Adipose tissue (tissue), 3 donors: ENCODE measurements at regions not wholly inside any gene's neighbourhood (a gene's known extent, or its start where the extent isn't known, plus 50 kb on each side); places are given as distances from the start of the nearest gene placed in this dataset.
"Not testable (repeated sequence)": the region's sequence is repeated elsewhere in the genome, so short reads cannot be mapped to it uniquely, and the experiment has no call there.

Experiments used
- H3K27ac ChIP-seq: one replicate; pipeline ENCODE4 v1.5.1; 2013; ENCODE audit warnings: low read depth, low read length
- WGBS, 3 donors: extraction: QIAGEN DNeasy Blood & Tissue Kit; methylation state at CpG; one replicate each; pipeline ENCODE4 v1.1.7; 2013; 5-methylcytosine and 5-hydroxymethylcytosine counted together
- donor health status: healthy with polysubstance abuse.
- donor health status: Bipolar disorder and iron deficiency.
- donor health status: healthy.

- H3K27ac ChIP-seq = not testable (repeated sequence)
- WGBS, 3 donors = 85 to 89% (median 86%) methylated on average over 4 of the region's 4 CpGs
Measured at GRCh38 chr14:84484243-84484642, 1045.7 kb upstream of the FLRT2 start.

- no peak overlapping the region for H3K27ac ChIP-seq
Measured at GRCh38 chr14:84485036-84485435, 1044.9 kb upstream of the FLRT2 start.

- 51 to 74% (median 64%) methylated on average over 2 of the region's 2 CpGs for WGBS, 3 donors
- no peak overlapping the region for H3K27ac ChIP-seq
Measured at GRCh38 chr14:84490081-84490480, 1039.9 kb upstream of the FLRT2 start.

- H3K27ac ChIP-seq = no peak overlapping the region
Measured at GRCh38 chr14:84492685-84493084, 1037.3 kb upstream of the FLRT2 start.

- H3K27ac ChIP-seq = no peak overlapping the region
- WGBS, 3 donors = 73 to 75% (median 74%) methylated on average over 4 of the region's 4 CpGs
Measured at GRCh38 chr14:84493779-84494178, 1036.2 kb upstream of the FLRT2 start.

GRCh38 chr14:84496677-84497076 lies 1033.3 kb upstream of the FLRT2 start:
- 94 to 100% (median 99%) methylated on average over 2 of the region's 2 CpGs for WGBS, 3 donors
- no peak overlapping the region for H3K27ac ChIP-seq

- 96 to 97% (median 97%) methylated on average over 15 to 18 of the region's 18 CpGs for WGBS, 3 donors
- H3K27ac ChIP-seq = not testable (repeated sequence)
Measured at GRCh38 chr14:84512823-84513222, 1017.1 kb upstream of the FLRT2 start.

- 91 to 95% (median 94%) methylated on average over 3 of the region's 3 CpGs for WGBS, 3 donors
- no peak overlapping the region for H3K27ac ChIP-seq
Measured at GRCh38 chr14:84519836-84520235, 1010.1 kb upstream of the FLRT2 start.

GRCh38 chr14:84520711-84521338 lies 1009.1 kb upstream of the FLRT2 start:
- H3K27ac ChIP-seq = no peak overlapping the region
- WGBS, 3 donors = 73 to 83% (median 73%) methylated on average over 1 of the region's 1 CpG

- 85 to 94% (median 87%) methylated on average over 2 of the region's 2 CpGs for WGBS, 3 donors
- H3K27ac ChIP-seq = no peak overlapping the region
Measured at GRCh38 chr14:84523746-84524145, 1006.2 kb upstream of the FLRT2 start.

- WGBS, 3 donors = 58 to 71% (median 63%) methylated on average over 3 of the region's 3 CpGs
- H3K27ac ChIP-seq = no peak overlapping the region
Measured at GRCh38 chr14:84527706-84528105, 1002.2 kb upstream of the FLRT2 start.

GRCh38 chr14:84532016-84532415 lies 997.9 kb upstream of the FLRT2 start:
- H3K27ac ChIP-seq = no peak overlapping the region
- 91 to 94% (median 93%) methylated on average over 2 of the region's 2 CpGs for WGBS, 3 donors

GRCh38 chr14:84533181-84533725 lies 996.7 kb upstream of the FLRT2 start:
- no peak overlapping the region for H3K27ac ChIP-seq
- WGBS, 3 donors = 93 to 98% (median 95%) methylated on average over 3 of the region's 3 CpGs

- H3K27ac ChIP-seq = no peak overlapping the region
- WGBS, 3 donors = 88 to 92% (median 88%) methylated on average over 4 of the region's 4 CpGs
Measured at GRCh38 chr14:84533791-84534190, 996.2 kb upstream of the FLRT2 start.

GRCh38 chr14:84535484-84535883 lies 994.5 kb upstream of the FLRT2 start:
- no peak overlapping the region for H3K27ac ChIP-seq

GRCh38 chr14:84535976-84536375 lies 994.0 kb upstream of the FLRT2 start:
- 74 to 89% (median 82%) methylated on average over 1 of the region's 1 CpG for WGBS, 3 donors
- H3K27ac ChIP-seq = no peak overlapping the region

GRCh38 chr14:84541018-84541417 lies 988.9 kb upstream of the FLRT2 start:
- H3K27ac ChIP-seq = no peak overlapping the region
- WGBS, 3 donors = 37 to 47% (median 38%) methylated on average over 2 of the region's 2 CpGs

- WGBS, 3 donors = 81 to 86% (median 85%) methylated on average over 1 of the region's 1 CpG
- no peak overlapping the region for H3K27ac ChIP-seq
Measured at GRCh38 chr14:84543859-84544258, 986.1 kb upstream of the FLRT2 start.

GRCh38 chr14:84544486-84545131 lies 985.3 kb upstream of the FLRT2 start:
- H3K27ac ChIP-seq = no peak overlapping the region
- 71 to 75% (median 72%) methylated on average over 6 of the region's 6 CpGs for WGBS, 3 donors

GRCh38 chr14:84546236-84546635 lies 983.7 kb upstream of the FLRT2 start:
- H3K27ac ChIP-seq = no peak overlapping the region
- WGBS, 3 donors = 68 to 81% (median 70%) methylated on average over 2 of the region's 2 CpGs
